NCI-H2196 treated with DMSO at 0.1 percent for 48 hours (cell line): ENCODE measurements at regions not wholly inside any gene's neighbourhood (a gene's known extent, or its start where the extent isn't known, plus 50 kb on each side); places are given as distances from the start of the nearest gene placed in this dataset.
"Not testable (repeated sequence)": the region's sequence is repeated elsewhere in the genome, so short reads cannot be mapped to it uniquely, and the experiment has no call there.

Experiments
- DNase-seq: peaks from one replicate; lab custom pipeline; 2025; ENCODE audit not compliant: unreplicated experiment; lab: John Stamatoyannopoulos, UW

DNA sequence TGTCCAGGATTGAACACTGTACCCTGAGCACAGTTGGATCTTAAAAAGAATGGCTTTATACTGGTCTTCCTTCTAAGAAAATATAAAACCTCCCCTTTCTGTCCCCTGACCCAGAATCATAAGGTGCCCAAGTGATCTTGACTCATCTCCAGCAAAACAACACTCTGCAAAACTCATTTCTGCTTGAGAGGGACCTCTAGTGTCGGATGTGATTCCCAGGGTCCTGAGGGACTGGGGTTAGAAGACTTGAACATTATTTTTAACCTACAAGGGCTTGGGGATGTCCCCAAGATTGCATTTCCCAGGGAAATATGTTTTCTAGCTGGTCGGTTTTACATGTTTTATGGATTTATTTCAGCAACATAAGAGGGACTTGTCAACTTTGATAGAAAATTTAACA, 1318.5 kb upstream of the CELF4 start:
- DNase-seq, result no peak

DNA sequence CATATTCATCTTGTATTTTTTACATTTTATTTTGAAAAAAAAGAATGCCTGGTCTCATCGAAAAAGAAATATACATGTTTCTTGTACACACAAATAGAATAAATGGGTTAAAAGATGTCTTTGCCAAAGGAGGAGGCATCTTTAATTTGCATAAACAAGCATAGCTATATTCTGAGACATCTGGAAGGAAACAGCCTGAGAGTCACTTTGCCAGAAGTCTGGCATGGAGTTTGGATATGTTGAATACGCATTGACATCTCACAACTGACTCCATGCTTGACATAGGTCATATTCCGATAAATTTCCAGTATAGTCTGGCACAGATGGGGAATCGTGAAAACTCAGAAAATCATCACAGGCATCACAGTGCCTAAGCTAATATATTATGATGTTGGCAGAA, 1317.5 kb upstream of the CELF4 start:
- DNase-seq, result no peak

DNA sequence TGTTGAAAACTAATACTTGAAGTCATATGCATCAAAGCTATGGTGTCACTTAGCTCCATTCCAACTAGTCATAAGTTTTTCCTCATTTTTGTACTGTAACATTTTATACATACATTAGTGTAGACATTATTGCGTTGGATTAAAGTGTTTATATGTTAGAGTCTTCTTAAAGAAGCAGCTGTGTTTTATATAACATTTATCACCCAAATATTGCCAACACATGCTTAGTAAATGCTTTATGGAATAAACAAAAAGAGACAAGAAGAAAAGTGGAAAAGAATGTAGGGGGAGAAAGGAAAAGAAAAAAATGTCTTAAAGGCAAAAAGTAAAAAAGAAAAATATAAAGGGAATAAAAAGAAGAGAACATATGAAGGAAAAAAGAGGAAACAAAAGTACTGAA, 1314.3 kb upstream of the CELF4 start:
- no peak for DNase-seq

DNA sequence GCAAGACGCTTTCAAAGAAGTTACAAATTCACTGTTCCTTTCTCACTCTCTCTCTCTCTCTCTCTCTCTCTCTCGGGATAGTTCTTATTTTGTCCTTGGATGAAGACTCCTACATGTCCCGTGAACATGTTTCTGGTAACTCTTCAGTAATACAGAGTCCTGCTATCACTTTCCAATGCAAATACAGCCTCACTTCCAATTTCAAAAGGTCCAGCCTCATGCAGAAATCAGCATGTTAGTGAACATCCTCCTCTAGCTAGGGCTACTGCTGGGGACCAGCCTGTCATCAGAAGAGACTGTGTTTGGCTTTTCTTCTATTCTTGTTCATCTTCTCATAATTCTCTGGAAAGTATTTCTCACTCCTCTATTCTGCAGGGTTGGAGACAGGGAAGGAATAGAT, 1306.7 kb upstream of the CELF4 start:
- no peak for DNase-seq

DNA sequence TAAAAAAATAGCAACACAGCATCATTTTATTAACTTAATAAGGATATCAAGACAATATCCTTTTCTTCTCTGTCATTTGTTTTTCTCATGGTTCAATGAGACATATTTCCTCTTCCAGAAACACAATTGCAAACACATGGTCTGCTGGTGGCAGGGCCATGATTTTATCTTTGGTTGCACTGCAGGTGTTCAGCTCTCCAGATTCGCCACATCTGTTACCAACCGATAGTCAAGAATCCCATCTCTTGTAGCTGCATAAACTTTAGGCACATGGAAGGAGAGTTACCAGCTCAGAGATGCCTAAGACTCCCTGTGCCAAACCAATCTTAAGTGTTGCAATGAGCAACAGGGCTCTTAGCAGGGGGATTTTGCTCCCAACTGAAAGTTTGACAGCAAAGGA, 1303.2 kb upstream of the CELF4 start:
- DNase-seq, result no peak

DNA sequence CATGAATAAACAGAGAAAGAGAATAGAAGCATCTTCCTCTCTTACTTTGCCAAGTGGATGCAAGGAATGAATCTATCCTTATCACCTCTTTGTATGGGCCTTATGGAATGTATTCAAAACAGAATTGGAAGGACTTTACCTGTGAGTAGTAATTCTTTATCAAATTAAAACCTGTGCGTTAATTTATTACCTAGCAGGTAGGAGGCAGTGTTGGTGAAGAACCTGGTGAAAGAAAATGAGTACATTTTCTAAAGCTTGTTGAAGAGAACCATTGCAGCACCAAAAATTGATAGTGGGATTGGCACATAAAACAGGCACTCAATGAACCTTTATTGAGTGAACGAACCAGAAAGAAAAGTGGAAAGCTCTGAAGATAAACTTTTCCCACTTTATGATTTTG, 1302.1 kb upstream of the CELF4 start:
- no peak for DNase-seq

DNA sequence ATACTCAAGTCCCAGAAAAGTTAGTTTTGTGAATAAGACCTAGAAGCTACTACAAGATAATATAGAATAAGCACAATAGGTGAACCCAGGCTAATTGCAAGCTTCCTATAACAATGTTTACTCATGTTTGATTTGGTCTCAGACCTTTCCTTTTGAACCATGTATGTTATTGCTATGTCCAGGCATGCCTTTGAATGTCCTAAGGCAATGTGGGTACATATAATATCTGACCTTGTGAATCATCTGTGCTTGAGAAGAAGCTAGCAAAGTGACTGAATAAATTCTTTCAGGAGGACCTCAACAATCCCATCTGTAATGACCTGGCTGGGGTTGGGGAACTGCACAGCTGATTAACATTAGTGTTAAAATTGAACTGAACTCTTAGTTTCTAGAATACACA, 1285.9 kb upstream of the CELF4 start:
- no peak for DNase-seq

DNA sequence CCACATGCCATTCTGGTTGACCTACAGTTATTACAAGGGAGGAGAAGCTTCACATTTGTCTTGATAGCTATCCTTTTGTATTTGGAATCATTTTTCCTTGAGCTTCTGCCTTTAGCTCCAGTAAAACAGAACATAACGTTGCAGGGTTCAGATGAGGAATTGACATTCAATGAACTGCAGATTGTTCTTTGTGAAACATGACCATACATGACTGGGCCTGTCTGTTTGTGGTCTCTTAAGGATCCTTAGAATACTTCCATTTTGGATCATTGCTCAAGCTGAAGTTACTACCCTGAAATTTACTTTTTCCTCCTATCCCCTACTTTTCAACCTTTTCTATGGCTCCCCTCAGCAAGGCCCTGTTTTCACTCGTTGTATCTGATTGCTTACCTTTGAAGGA, 1281.7 kb upstream of the CELF4 start:
- DNase-seq, result no peak

DNA sequence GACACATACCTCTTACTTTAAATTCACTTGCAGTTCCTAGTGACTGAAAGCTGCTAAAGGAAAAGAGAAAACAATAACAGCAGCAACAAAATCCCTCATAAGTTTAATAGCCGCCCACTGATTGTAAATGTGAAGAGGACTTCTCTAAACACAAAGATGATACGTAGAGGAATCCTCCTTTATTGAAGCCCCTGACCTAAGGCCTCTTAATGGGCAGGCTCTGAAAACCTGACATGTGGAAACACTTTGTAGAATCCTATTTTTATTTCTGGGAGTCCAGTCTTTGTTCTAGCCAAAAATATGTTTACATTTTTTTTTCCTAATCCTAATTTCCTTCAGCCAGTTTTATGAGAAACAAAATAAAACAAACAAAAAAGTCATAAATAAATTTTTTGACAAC, 1277.7 kb upstream of the CELF4 start:
- DNase-seq, result no peak

DNA sequence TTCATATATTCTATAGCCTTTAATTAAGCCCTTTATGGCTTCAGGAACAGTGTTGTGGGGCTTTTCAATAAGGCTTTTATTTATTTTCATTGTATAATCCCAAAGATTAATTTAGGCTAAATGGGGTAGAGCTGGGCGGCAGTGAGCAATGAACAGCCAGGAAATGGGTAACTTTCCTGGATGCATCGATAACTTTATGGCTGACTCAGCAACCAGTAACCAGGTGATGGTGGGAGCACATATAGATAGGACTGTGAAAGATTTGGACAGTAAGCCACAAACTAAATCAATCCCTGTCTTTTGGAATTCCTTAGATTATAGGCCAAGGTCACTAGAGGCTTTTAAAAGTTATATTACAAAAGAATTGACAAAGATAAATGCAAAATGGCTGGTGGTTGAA, 1260.6 kb upstream of the CELF4 start:
- DNase-seq, result no peak

DNA sequence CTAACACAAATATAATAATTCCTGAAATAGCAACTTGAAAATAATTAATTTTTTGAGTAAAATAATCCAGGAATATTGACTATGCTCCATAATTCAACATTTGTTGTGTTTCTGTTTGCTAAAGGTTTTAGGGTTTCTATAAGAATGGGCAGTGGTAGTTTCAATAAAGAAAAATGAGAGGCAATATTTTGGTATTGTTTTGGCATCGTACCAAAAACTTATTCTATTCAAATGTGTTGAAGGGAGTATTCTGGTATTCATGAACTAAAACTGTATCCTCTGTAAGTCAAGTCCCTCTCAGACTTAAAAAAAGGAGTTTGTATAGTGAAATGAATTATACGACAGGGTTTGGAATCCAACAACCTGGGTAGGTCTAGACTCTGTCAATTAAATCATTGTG, 1245.6 kb upstream of the CELF4 start:
- DNase-seq, result no peak

DNA sequence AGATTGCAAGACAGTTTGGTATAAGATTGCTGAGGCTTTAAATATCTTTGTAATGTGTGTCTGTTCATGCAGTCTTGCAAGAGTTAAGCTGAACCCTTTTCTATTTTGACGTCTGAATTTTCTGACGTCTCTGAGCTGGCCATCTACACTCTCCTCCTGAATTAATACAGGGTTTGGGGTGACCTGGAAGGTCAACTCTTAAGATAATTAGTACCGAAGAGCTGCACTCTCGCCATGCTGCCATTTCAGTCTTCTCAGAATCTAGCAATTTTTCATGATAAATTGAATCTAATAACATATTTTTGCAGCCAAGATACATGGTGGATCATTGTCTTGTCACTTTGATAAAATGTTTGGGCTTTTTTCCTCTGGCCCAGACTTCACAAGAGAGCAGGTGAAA, 1245.2 kb upstream of the CELF4 start:
- DNase-seq, result no peak

DNA sequence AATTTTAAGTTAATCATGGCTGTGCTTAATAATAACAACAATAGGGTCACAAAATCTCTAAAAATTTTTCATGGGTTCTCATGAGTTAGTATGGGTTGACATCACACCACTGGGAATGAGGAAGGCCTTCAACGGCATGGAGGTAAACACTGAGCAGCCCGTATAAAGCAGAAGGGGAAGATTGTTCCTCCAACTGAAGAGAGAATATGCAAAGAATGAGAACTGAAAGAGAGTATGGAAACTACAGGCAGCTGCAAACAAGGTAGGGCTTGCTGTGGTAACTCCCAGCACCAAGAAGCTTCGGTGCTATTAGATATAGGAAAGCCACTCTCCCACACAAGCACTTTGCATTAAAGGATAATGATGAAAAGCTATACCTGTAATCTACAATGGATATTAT, 1242.3 kb upstream of the CELF4 start:
- DNase-seq, result no peak

DNA sequence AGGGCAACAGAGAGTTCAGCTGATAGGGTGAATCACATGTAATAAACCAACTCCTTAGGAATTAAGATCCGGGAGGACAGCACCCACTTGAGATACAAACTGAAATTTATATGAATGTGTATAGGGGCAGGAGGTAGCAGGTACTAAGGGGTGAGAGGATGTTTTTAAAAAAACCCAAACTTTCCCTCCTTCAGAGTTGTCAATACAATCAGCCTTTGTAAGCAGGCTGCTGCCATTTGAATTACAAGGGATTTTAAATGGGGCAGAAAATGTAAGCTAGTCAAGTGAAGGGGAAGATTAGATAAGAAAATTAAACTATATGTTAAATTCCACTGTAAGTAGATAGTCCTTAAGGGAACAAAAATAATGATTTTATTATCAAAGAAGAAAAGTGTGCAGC, 1239.7 kb upstream of the CELF4 start:
- no peak for DNase-seq

DNA sequence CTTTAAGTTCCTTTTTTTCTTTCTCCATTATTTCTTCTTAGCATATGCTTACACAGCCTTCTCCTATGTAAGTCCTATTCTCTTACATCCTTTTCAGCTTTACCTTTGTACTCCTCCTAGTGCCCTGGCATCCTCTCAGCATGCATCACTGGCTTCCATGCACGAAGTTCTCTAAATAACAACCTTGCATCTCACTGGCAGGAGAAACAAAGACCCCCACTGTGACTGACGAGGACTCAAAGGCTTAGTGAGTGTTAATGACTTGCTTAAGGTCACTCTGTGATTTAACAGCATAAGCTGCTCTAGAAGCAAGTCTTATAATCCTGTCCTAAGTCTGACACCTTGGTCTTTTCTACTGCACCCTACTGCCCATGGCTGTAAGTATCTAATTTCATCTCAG, 1236.0 kb upstream of the CELF4 start:
- no peak for DNase-seq

DNA sequence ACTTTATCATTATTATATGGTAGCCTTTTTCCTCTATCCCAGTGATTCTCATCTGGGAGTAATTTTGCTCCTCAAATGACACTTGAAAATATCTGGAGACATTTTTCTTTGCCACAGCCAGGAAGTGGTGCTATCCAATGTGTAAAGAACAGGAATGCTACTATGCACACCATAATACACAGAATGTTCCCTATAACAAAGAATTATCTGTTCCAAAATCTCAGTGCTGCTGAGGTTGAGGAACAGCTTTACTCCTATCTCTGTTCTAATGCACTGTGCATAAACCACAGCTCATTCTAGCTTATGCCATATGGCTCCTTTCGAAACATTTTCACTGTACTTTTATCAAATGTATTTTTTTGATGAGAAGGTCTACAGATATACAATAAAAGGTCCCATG, 1231.2 kb upstream of the CELF4 start:
- DNase-seq, result no peak

DNA sequence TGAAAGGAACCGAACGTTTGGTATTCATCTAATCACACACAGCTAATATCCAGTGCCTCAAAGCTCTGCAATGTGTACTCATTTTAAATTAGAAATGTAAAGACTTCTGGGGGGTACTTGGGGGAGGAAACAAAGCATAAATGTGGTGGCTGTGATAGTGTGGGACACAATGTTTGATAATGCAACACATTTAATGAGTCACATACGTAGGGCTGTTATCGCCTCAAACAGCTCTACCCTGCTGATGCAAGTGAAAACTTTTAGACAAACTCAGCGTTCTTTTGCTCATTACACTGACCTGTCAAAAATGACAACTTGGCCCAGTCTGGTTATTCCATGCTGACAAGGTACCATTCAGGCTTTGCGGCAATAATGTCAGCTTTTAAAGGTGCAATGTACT, 1227.1 kb upstream of the CELF4 start:
- no peak for DNase-seq

DNA sequence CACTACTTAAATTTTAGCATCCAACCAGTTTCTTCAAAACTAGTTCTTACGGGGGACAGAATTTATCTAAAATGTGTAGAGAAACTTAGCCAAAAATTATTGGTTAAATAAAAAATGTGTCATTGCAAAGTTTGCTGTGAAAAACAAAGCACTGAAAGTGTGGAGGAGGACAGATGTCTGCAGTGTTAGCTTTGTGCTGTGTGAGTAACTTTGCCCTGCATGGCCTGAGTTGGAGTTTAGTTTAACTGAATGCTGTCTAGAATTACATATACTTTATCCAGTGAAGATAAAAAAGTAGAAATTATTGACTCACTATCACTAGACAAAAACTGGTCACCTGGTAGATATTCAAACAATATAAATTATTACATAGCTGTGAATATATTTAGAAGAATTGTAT, 1225.2 kb upstream of the CELF4 start:
- DNase-seq, result no peak

DNA sequence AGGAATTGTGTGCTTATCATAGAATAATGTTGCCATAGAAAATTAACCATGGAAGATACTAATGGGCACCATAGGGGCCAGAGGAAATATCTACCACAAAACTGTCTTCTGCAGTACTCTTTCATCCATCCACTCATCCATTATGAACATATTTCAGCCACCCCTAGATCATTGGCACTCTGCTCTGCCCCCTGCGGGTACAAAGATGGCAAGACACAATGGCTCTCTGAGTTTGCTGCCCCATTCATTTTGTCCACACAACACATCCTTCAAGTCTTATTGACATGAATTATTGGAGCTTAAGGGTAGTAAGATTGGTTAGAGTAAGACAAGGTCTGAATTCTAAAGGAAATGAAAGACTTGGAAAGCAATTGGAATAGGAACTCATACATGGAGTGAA, 1224.7 kb upstream of the CELF4 start:
- DNase-seq, result no peak

DNA sequence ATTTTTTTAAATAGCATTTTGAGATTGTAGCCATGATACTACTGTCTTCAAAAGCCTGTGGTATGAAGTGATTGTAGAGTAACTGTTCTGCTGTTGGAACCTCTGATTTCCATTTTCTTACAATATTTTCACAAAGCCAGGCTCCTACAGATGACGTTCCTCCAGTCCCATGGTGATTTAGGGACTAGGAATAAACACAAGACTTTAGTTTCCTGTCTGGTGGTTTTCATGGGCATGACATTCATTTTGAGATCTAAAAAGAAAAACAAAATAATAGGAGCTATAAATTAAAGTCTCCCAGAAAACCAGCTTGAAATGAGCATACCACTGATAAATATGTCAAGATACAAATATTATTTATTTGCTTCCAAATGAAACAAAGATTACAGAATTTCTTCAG, 1223.5 kb upstream of the CELF4 start:
- DNase-seq, result no peak

DNA sequence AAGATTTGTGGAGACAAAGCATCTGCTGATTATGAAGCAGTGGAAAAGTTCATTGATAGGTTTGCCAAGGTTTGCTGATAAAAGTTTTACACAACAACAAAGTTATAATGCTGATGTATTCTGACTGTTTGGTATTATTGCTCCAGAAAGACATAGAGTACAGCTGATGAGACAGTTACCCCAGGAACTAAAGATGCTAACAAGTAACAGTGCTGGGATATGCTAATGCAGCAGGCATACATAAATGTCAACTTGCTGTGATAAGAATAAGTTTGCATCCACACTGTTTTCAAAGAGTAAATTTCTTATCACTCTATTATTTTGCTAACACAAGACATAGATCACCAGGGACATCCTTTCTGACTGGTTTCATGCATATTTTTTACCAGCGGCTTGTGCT, 1221.3 kb upstream of the CELF4 start:
- no peak for DNase-seq

DNA sequence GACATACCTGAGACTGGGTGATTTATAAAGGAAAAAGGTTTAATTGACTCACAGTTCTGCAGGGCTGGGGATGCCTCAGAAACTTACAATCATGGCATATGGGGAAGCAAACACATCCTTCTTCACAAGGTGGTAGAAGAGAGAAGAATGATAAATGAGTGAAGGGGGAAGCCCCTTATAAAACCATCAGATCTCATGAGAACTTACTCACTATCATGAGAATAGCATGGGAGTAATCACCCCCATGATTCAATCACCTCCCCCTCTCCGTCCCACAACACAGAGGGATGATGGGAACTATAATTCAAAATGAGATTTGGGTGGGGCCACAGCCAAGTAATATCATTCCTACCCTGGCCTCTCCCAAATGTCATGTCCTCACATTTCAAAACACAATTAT, 1206.0 kb upstream of the CELF4 start:
- DNase-seq, result not testable (repeated sequence)

DNA sequence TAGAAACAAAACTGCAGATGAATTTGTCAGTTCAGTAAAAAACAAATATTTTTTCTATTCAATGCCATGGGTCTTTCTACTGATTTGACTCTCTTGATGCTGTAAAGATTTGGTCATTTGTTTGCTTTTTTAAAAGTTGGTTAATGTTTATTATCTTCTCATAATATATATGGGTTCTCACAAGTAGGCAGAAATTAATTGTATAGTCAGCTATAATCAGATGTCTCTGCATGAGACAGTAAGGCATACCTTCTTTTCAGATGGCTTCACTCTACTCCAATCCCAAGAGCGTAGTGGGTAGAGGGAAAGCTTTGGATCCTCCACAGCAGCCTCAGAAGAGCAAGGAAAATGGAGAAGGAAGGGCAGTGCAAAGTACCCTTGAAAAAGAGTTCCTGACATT, 1202.9 kb upstream of the CELF4 start:
- DNase-seq, result no peak

DNA sequence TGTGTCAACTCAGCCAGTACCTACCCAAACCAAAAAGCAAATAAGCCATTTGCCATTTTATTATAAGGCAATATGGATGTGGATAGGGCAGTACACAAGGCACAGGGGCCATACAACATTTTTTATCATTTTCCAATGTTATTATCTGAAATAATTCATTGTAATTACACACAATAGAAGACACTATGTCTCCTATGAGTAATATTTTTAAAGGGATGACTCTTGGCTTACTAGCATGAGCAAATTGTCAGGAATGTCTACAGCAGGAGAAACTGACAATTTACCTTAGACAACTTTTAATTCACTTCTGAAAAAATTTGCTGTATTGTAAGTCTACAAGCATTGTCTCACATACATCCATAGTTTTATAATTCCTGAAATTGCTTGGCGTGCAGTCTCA, 1193.9 kb upstream of the CELF4 start:
- no peak for DNase-seq
